HCT116 (cell line): ENCODE measurements at regions not wholly inside any gene's neighbourhood (a gene's known extent, or its start where the extent isn't known, plus 50 kb on each side); places are given as distances from the start of the nearest gene placed in this dataset.

Experiments used
- ATF3 ChIP-seq: IDR thresholded peaks from 2 replicates; pipeline ENCODE4 v1.6.1; 2012
- CTCF ChIP-seq, 3 experiments: fragments of 200-600 bp in 1 of 3; sonication (generic) in 1 of 3; IDR thresholded peaks in 2 of 3; conservative IDR thresholded peaks in 1 of 3; 2 replicates each; pipeline ENCODE4 v1.5.1; 2012 to 2017; ENCODE audit warnings: low read depth in 2 of 3, low read length in 2 of 3, antibody characterized with exemption in 1 of 3, borderline replicate concordance in 1 of 3, control low read depth in 1 of 3, mild to moderate bottlenecking in 1 of 3, mixed read lengths in 1 of 3, mixed run types in 1 of 3, moderate library complexity in 1 of 3; ENCODE audit not compliant: insufficient read depth in 1 of 3
- EGR1 ChIP-seq: IDR thresholded peaks from 2 replicates; pipeline ENCODE4 v1.6.1; 2012; ENCODE audit warnings: low read depth
- EZH2 ChIP-seq: fragments of 200-600 bp; sonication (generic); IDR thresholded peaks from 2 replicates; pipeline ENCODE4 v1.6.1; 2017; ENCODE audit warnings: antibody characterized with exemption, mixed run types
- FOSL1 ChIP-seq: IDR thresholded peaks from 2 replicates; pipeline ENCODE4 v1.6.1; 2012; ENCODE audit warnings: low read depth
- JUND ChIP-seq: IDR thresholded peaks from 2 replicates; pipeline ENCODE4 v1.6.1; 2012
- MAX ChIP-seq: IDR thresholded peaks from 2 replicates; pipeline ENCODE4 v1.6.1; 2012
- POLR2A ChIP-seq: IDR thresholded peaks from 2 replicates; pipeline ENCODE4 v1.7.0; 2011; ENCODE audit warnings: borderline replicate concordance; ENCODE audit not compliant: insufficient read depth, insufficient read length; ENCODE audit errors: extremely low read depth
- RAD21 ChIP-seq: IDR thresholded peaks from 2 replicates; pipeline ENCODE4 v1.6.1; 2012; ENCODE audit warnings: low read depth, mild to moderate bottlenecking
- REST ChIP-seq: IDR thresholded peaks from 2 replicates; pipeline ENCODE4 v1.6.1; 2012; ENCODE audit warnings: low read depth
- SIN3A ChIP-seq: IDR thresholded peaks from 2 replicates; pipeline ENCODE4 v1.6.1; 2012; ENCODE audit warnings: low read depth
- SP1 ChIP-seq: IDR thresholded peaks from 2 replicates; pipeline ENCODE4 v1.6.1; 2012; ENCODE audit warnings: low read depth
- ZBTB33 ChIP-seq: IDR thresholded peaks from 2 replicates; pipeline ENCODE4 v1.6.1; 2011; ENCODE audit warnings: mild to moderate bottlenecking, low read length, moderate library complexity; ENCODE audit not compliant: insufficient replicate concordance; ENCODE audit errors: extremely low read depth
- ZNF274 ChIP-seq: fragments of 200-500 bp; sonication (Bioruptor generic); IDR thresholded peaks from 2 replicates; pipeline ENCODE4 v1.6.1; 2014; ENCODE audit warnings: mild to moderate bottlenecking, low read depth, low read length, inconsistent platforms

GRCh38 chr3:13248640-13249039 lies 171.5 kb downstream of the NUP210 start:
- no peak for TF ChIP-seq SIN3A
- no peak for TF ChIP-seq SP1
- no peak for TF ChIP-seq CTCF (IDR thresholded peaks at IDR 0.05 in 2 of 3, conservative IDR thresholded peaks at IDR 0.05 in 1 of 3; ENCODE audit: borderline replicate concordance in 1 of 3, insufficient read depth in 1 of 3, low read depth in 2 of 3, low read length in 2 of 3)
- no peak for TF ChIP-seq ZBTB33
- no peak for TF ChIP-seq FOSL1
- no peak for TF ChIP-seq RAD21
- no peak for TF ChIP-seq ZNF274
- no peak for TF ChIP-seq MAX
- no peak for TF ChIP-seq POLR2A
- TF ChIP-seq JUND: no peak
- no peak for TF ChIP-seq REST
- TF ChIP-seq EGR1: no peak
- TF ChIP-seq ATF3: no peak
- TF ChIP-seq EZH2: no peak
